ENCODE measurements at regions not wholly inside any gene's neighbourhood (a gene's known extent, or its start where the extent isn't known, plus 50 kb on each side); places are given as distances from the start of the nearest gene placed in this dataset.

GRCh38 chr9:107198718-107199117 lies 84.4 kb upstream of the RAD23B start:
- H3K4me1 ChIP-seq (ENCODE audit: control insufficient read depth, insufficient read depth, low read length), result no peaks in the 10 kb centered on the region
- no peak overlapping the region for H3K9ac ChIP-seq (ENCODE audit: low read depth, low read length)
- dilution Hi-C loops (cut with HindIII; ENCODE audit: low sequenced_read_pairs, unreplicated experiment) (no loop called here), in situ Hi-C loops (cut with MboI; ENCODE audit: low sequenced_read_pairs) (no loop called here), intact Hi-C loops (cut with micrococcal nuclease) (no loop called here)
- H3K27me3 ChIP-seq (ENCODE audit: control insufficient read depth, insufficient read depth, low read length), result peaks cover 2% of the 10 kb centered on the region
- no CpG with 5 or more reads among the region's 3 CpGs for WGBS, 2 experiments (ENCODE audit: extremely low coverage in 2 of 2, insufficient read length in 1 of 2)
- H3K36me3 ChIP-seq (ENCODE audit: control insufficient read depth, insufficient read depth, low read length), result no peaks in the 10 kb centered on the region
- TF ChIP-seq RCOR1 (IDR thresholded peaks at IDR 0.05; ENCODE audit: insufficient replicate concordance, low read length), result no peak
- TF ChIP-seq USF2 (IDR thresholded peaks at IDR 0.05; ENCODE audit: low read depth, low read length), result no peak
- no peak for TF ChIP-seq RFX5 (IDR thresholded peaks at IDR 0.05; ENCODE audit: low read depth, low read length)
- TF ChIP-seq FOS (IDR thresholded peaks at IDR 0.05; ENCODE audit: low read depth, low read length), result no peak
- no peak for TF ChIP-seq BHLHE40 (IDR thresholded peaks at IDR 0.05; ENCODE audit: low read depth, low read length)
- TF ChIP-seq CTCF (conservative IDR thresholded peaks at IDR 0.05; ENCODE audit: low read depth, low read length), result no peak
- TF ChIP-seq SMC3 (IDR thresholded peaks at IDR 0.05; ENCODE audit: low read depth, low read length), result no peak
- TF ChIP-seq POLR2A (IDR thresholded peaks at IDR 0.05; ENCODE audit: low read depth, low read length), result no peak
- no peak for TF ChIP-seq MAFK (IDR thresholded peaks at IDR 0.05; ENCODE audit: low read depth, low read length)
- no peak for TF ChIP-seq ELK1 (IDR thresholded peaks at IDR 0.05; ENCODE audit: borderline replicate concordance, low read depth, low read length)
- TF ChIP-seq MXI1 (IDR thresholded peaks at IDR 0.05; ENCODE audit: borderline replicate concordance, low read depth, low read length), result no peak
- no peak for TF ChIP-seq RAD21 (IDR thresholded peaks at IDR 0.05; ENCODE audit: low read length)
- TF ChIP-seq NFE2L2 (IDR thresholded peaks at IDR 0.05; ENCODE audit: low read depth, low read length), result no peak
- no peak for TF ChIP-seq CHD1 (IDR thresholded peaks at IDR 0.05; ENCODE audit: low read depth, low read length)
- no peak for TF ChIP-seq CEBPB (IDR thresholded peaks at IDR 0.05; ENCODE audit: low read depth, low read length)
- TF ChIP-seq MAZ (IDR thresholded peaks at IDR 0.05; ENCODE audit: borderline replicate concordance, low read depth, low read length), result no peak
- ChIA-PET POLR2A (ENCODE audit: unreplicated experiment) (no interaction called here), CTCF (no interaction called here)
- no TSS peak for BruUV-seq (replicated peaks)
- H3K9me1 ChIP-seq (ENCODE audit: insufficient read depth, low read length), result no peaks in the 10 kb centered on the region
- no peak overlapping the region for H3K18ac ChIP-seq (ENCODE audit: low read depth, low read length)
- H3K79me1 ChIP-seq (ENCODE audit: low read depth in 1 of 2, low read length in 2 of 2), result no peaks in the 10 kb centered on the region
- H2BK15ac ChIP-seq (ENCODE audit: low read depth, low read length), result no peak overlapping the region
- no peak overlapping the region for H4K8ac ChIP-seq (ENCODE audit: low read depth in 2 of 2, low read length in 2 of 2)
- H4K91ac ChIP-seq (ENCODE audit: insufficient read depth, low read depth, low read length), result no peak overlapping the region
- ATAC-seq (ENCODE audit: low read depth) (no peak), DNase-seq (no peak)
- no peak overlapping the region for H3K56ac ChIP-seq (ENCODE audit: extremely low read depth, insufficient read depth, low read length)
- no peak overlapping the region for H3K14ac ChIP-seq (replicated peaks; ENCODE audit: low read depth, low read length)
- H2AFZ ChIP-seq (replicated peaks; ENCODE audit: low read length, poor library complexity), result no peak overlapping the region
- H2BK5ac ChIP-seq (ENCODE audit: low read depth, low read length, poor library complexity, severe bottlenecking), result no peak overlapping the region
- no peak overlapping the region for H2AK9ac ChIP-seq (replicated peaks; ENCODE audit: low read depth, low read length, poor library complexity)
- H3K4ac ChIP-seq (ENCODE audit: low read depth, low read length), result no peak overlapping the region
- no peak overlapping the region for H3K4me2 ChIP-seq (ENCODE audit: low read depth, low read length)
- H4K5ac ChIP-seq (ENCODE audit: low read depth, low read length), result no peak overlapping the region
- no peak overlapping the region for H3K27ac ChIP-seq (ENCODE audit: insufficient read depth, low read length)
- peaks cover 4% of the 10 kb centered on the region for H3K9me3 ChIP-seq (ENCODE audit: control insufficient read depth, insufficient read depth, low read length)
- H2BK120ac ChIP-seq (ENCODE audit: low read depth, low read length), result no peak overlapping the region
- H2AK5ac ChIP-seq (ENCODE audit: low read depth, low read length), result no peak overlapping the region
- no peak overlapping the region for H3K4me3 ChIP-seq (ENCODE audit: insufficient read depth, low read depth, low read length)
- no peak overlapping the region for H3K23ac ChIP-seq (ENCODE audit: low read depth, low read length)
- H4K20me1 ChIP-seq (ENCODE audit: insufficient read depth, low read length), result no peaks in the 10 kb centered on the region
- H2BK20ac ChIP-seq (ENCODE audit: low read depth, low read length), result no peak overlapping the region
